ENCODE measurements at regions not wholly inside any gene's neighbourhood (a gene's known extent, or its start where the extent isn't known, plus 50 kb on each side); places are given as distances from the start of the nearest gene placed in this dataset.

GRCh38 chr14:26363689-26364088 is 234.1 kb downstream of the NOVA1 start:
- BruUV-seq (replicated peaks), result no TSS peak
- Histone ChIP-seq H3K9me3 (ENCODE audit: control insufficient read depth, insufficient read depth, low read length) (no peaks in the 10 kb centered on the region), H2BK5ac (ENCODE audit: low read depth, low read length, poor library complexity, severe bottlenecking) (no peak overlapping the region), H2BK120ac (ENCODE audit: low read depth, low read length) (no peak overlapping the region), H2AK9ac (replicated peaks; ENCODE audit: low read depth, low read length, poor library complexity) (no peak overlapping the region), H3K9me1 (ENCODE audit: insufficient read depth, low read length) (no peaks in the 10 kb centered on the region), H3K23ac (ENCODE audit: low read depth, low read length) (no peak overlapping the region), H2AK5ac (ENCODE audit: low read depth, low read length) (no peak overlapping the region), H2BK15ac (ENCODE audit: low read depth, low read length) (no peak overlapping the region), H3K27me3 (ENCODE audit: control insufficient read depth, insufficient read depth, low read length) (no peaks in the 10 kb centered on the region), H4K91ac (ENCODE audit: insufficient read depth, low read depth, low read length) (no peak overlapping the region), H3K9ac (ENCODE audit: low read depth, low read length) (no peak overlapping the region), H3K56ac (ENCODE audit: extremely low read depth, insufficient read depth, low read length) (no peak overlapping the region), H3K4ac (ENCODE audit: low read depth, low read length) (no peak overlapping the region), H2BK20ac (ENCODE audit: low read depth, low read length) (no peak overlapping the region), H3K79me1 (ENCODE audit: low read depth in 1 of 2, low read length in 2 of 2) (no peaks in the 10 kb centered on the region), H3K36me3 (ENCODE audit: control insufficient read depth, insufficient read depth, low read length) (no peaks in the 10 kb centered on the region), H3K4me1 (ENCODE audit: control insufficient read depth, insufficient read depth, low read length) (no peaks in the 10 kb centered on the region), H2AFZ (replicated peaks; ENCODE audit: low read length, poor library complexity) (no peak overlapping the region), H3K14ac (replicated peaks; ENCODE audit: low read depth, low read length) (no peak overlapping the region), H3K4me3 (ENCODE audit: insufficient read depth, low read depth, low read length) (no peak overlapping the region), H3K18ac (ENCODE audit: low read depth, low read length) (no peak overlapping the region), H3K4me2 (ENCODE audit: low read depth, low read length) (no peak overlapping the region), H4K8ac (ENCODE audit: low read depth in 2 of 2, low read length in 2 of 2) (no peak overlapping the region), H4K5ac (ENCODE audit: low read depth, low read length) (no peak overlapping the region), H3K27ac (ENCODE audit: insufficient read depth, low read length) (no peak overlapping the region), H4K20me1 (ENCODE audit: insufficient read depth, low read length) (no peaks in the 10 kb centered on the region)
- intact Hi-C loops (cut with micrococcal nuclease), result no loop called here
- peak; percentile 52 for TF ChIP-seq MAFK (IDR thresholded peaks at IDR 0.05; ENCODE audit: low read depth, low read length)
- no peak for TF ChIP-seq POLR2A (IDR thresholded peaks at IDR 0.05; ENCODE audit: low read depth, low read length)
- DNase-seq (no peak), ATAC-seq (ENCODE audit: low read depth) (no peak)
- dilution Hi-C loops (cut with HindIII; ENCODE audit: low sequenced_read_pairs, unreplicated experiment), result no loop called here
- POLR2A ChIA-PET (ENCODE audit: unreplicated experiment), result no interaction called here
- in situ Hi-C loops (cut with MboI; ENCODE audit: low sequenced_read_pairs), result no loop called here
- CTCF ChIA-PET, result no interaction called here
